HepG2 (cell line): ENCODE measurements at regions not wholly inside any gene's neighbourhood (a gene's known extent, or its start where the extent isn't known, plus 50 kb on each side); places are given as distances from the start of the nearest gene placed in this dataset.

Source experiments
- ATAC-seq: fragments of 200-7000 bp; cut with Tn5 transposase; 3 replicates; pipeline ENCODE4 v1.9.1; 2020; ENCODE audit warnings: mild to moderate bottlenecking, moderate library complexity
- BruUV-seq: library from RNA; stranded (reverse); fragments of 400-500 nt; replicated peaks from 2 replicates; lab custom pipeline; 2021; lab: Mats Ljungman, UMichigan
- CTCF ChIA-PET: fragments of 300-600 bp; formaldehyde crosslinking; extraction: SDS; loops from one replicate; lab custom pipeline; 2021; ENCODE audit warnings: low total read pairs, inconsistent platforms, low intra/inter-chr PET ratio; lab: Yijun Ruan, JAX
- POLR2A ChIA-PET: fragments of 350-600 bp; sonication (Branson Sonifier 250); formaldehyde crosslinking; loops from one replicate; lab custom pipeline; 2020; ENCODE audit warnings: antibody characterized with exemption, inconsistent platforms; lab: Yijun Ruan, JAX
- DNase-seq: peaks from one replicate; pipeline ENCODE4 v3.0.0-alpha.2; 2015; ENCODE audit warnings: low spot score
- FAIRE-seq: peaks from 3 replicates; lab custom pipeline; 2011; peaks lifted over from hg19 to GRCh38; lab: Jason Lieb, UNC
- H2AFZ ChIP-seq: one replicate; pipeline ENCODE4 v1.6.1; 2011; ENCODE audit warnings: low read length, inconsistent platforms
- H3K27ac ChIP-seq: fragments of 300-600 bp; 3 replicates; pipeline ENCODE4 v1.8.0; 2011; ENCODE audit warnings: mixed run types, mild to moderate bottlenecking, mixed read lengths, low read length, inconsistent platforms; ENCODE audit not compliant: insufficient read depth; ENCODE audit errors: extremely low read length
- H3K27me3 ChIP-seq, 2 experiments: fragments of 200-600 bp in 1 of 2; 2 replicates in 1 of 2; 3 replicates in 1 of 2; pipeline versions ENCODE4 v1.6.0 to v1.8.0; 2011; ENCODE audit warnings: low read length in 2 of 2, mild to moderate bottlenecking in 2 of 2, moderate library complexity in 2 of 2, inconsistent platforms in 1 of 2; ENCODE audit not compliant: insufficient read depth in 2 of 2, control insufficient read depth in 1 of 2
- H3K36me3 ChIP-seq, 2 experiments: fragments of 200-600 bp in 1 of 2; replicated peaks in 1 of 2; 2 replicates in 1 of 2; 3 replicates in 1 of 2; pipeline versions ENCODE4 v1.5.1 to v1.8.0; 2011; ENCODE audit warnings: low read length in 2 of 2, inconsistent platforms in 1 of 2; ENCODE audit not compliant: insufficient read depth in 2 of 2, control insufficient read depth in 1 of 2
- H3K4me1 ChIP-seq: 2 replicates; pipeline ENCODE4 v1.5.1; 2012; ENCODE audit warnings: low read length, inconsistent platforms; ENCODE audit not compliant: insufficient read depth
- H3K4me2 ChIP-seq: 2 replicates; pipeline ENCODE4 v1.6.0; 2011; ENCODE audit warnings: low read depth, low read length, inconsistent platforms
- H3K4me3 ChIP-seq, 3 experiments: fragments of 200-600 bp in 1 of 3; sonication (generic), shearing (Covaris generic) in 1 of 3; replicated peaks in 1 of 3; 2 replicates each; pipeline ENCODE4 v1.5.1; 2011 to 2016; ENCODE audit warnings: low read length in 3 of 3, inconsistent platforms in 2 of 3, low read depth in 2 of 3, mild to moderate bottlenecking in 2 of 3, control low read depth in 1 of 3, mixed read lengths in 1 of 3; ENCODE audit not compliant: insufficient read depth in 1 of 3
- H3K79me2 ChIP-seq: one replicate; pipeline ENCODE4 v1.6.1; 2011; ENCODE audit warnings: low read length, inconsistent platforms; ENCODE audit not compliant: insufficient read depth
- H3K9ac ChIP-seq: 2 replicates; pipeline ENCODE4 v1.6.0; 2011; ENCODE audit warnings: mild to moderate bottlenecking, low read depth, low read length, inconsistent platforms; ENCODE audit not compliant: insufficient read depth
- H3K9me3 ChIP-seq: 2 replicates; pipeline ENCODE4 v1.5.1; 2012; ENCODE audit warnings: mild to moderate bottlenecking, low read length
- H4K20me1 ChIP-seq: 2 replicates; pipeline ENCODE4 v1.6.0; 2011; ENCODE audit warnings: inconsistent platforms, mild to moderate bottlenecking, low read length, moderate library complexity; ENCODE audit not compliant: insufficient read depth
- CCDC6 ChIP-seq: sonication (generic); formaldehyde crosslinking; IDR thresholded peaks from 2 replicates; pipeline ENCODE4 v1.8.1; 2022; ENCODE audit warnings: mild to moderate bottlenecking, missing genetic modification reagents, moderate library complexity
- SP2 ChIP-seq: sonication (generic); formaldehyde crosslinking; IDR thresholded peaks from 2 replicates; pipeline ENCODE4 v1.5.1; 2020; ENCODE audit warnings: mild to moderate bottlenecking, missing genetic modification reagents
- TEAD2 ChIP-seq: sonication (generic); formaldehyde crosslinking; IDR thresholded peaks from 2 replicates; pipeline ENCODE4 v1.9.0; 2021; ENCODE audit warnings: missing genetic modification reagents
- TEAD3 ChIP-seq: optimal IDR thresholded peaks from 2 replicates; pipeline ENCODE3; 2016; ENCODE audit warnings: borderline replicate concordance
- ZMAT3 ChIP-seq: sonication (generic); formaldehyde crosslinking; conservative IDR thresholded peaks from 2 replicates; pipeline ENCODE4 v1.7.0; 2021; ENCODE audit warnings: missing genetic modification reagents
- ZNF296 ChIP-seq: sonication (generic); formaldehyde crosslinking; conservative IDR thresholded peaks from 2 replicates; pipeline ENCODE4 v1.5.0; 2020; ENCODE audit warnings: mild to moderate bottlenecking, missing genetic modification reagents
- ZNF570 ChIP-seq: sonication (generic); formaldehyde crosslinking; IDR thresholded peaks from 2 replicates; pipeline ENCODE4 v1.4.0; 2020; ENCODE audit warnings: mild to moderate bottlenecking, missing genetic modification reagents, borderline replicate concordance
- ZNF577 ChIP-seq: sonication (generic); formaldehyde crosslinking; IDR thresholded peaks from 2 replicates; pipeline ENCODE4 v1.4.0; 2020; ENCODE audit warnings: mild to moderate bottlenecking, low read depth, missing genetic modification reagents, borderline replicate concordance
- WGBS: methylation state at CpG from one replicate; pipeline ENCODE4 v1.1.6; 2017; ENCODE audit warnings: low lambda C conversion rate; 5-methylcytosine and 5-hydroxymethylcytosine counted together
- in situ Hi-C: cut with HindIII; loops from 2 replicates; pipeline ENCODE4 v1.10.0; 2017; ENCODE audit warnings: low pct_unique_long_range_greater_than_20kb; ENCODE audit not compliant: extremely low pct_ligation_motif_present
- intact Hi-C: fragments of 100-400 bp; cut with micrococcal nuclease; formaldehyde crosslinking; loops from one replicate; pipeline ENCODE4 v1.10.0; 2022; ENCODE audit not compliant: unreplicated experiment
- TF ChIP-seq, protein P1 (sequence below), 2 experiments: fragments of 450-650 bp in 1 of 2; sonication (generic) in 1 of 2; formaldehyde crosslinking; IDR thresholded peaks; 2 replicates each; pipeline versions ENCODE4 v1.5.0 to v1.8.0; 2020 to 2022; ENCODE audit warnings: mild to moderate bottlenecking in 1 of 2, missing genetic modification reagents in 1 of 2
- TF ChIP-seq, protein P2 (sequence below): sonication (generic); formaldehyde crosslinking; IDR thresholded peaks from 2 replicates; pipeline ENCODE4 v1.4.0; 2020; ENCODE audit warnings: missing genetic modification reagents

DNA sequence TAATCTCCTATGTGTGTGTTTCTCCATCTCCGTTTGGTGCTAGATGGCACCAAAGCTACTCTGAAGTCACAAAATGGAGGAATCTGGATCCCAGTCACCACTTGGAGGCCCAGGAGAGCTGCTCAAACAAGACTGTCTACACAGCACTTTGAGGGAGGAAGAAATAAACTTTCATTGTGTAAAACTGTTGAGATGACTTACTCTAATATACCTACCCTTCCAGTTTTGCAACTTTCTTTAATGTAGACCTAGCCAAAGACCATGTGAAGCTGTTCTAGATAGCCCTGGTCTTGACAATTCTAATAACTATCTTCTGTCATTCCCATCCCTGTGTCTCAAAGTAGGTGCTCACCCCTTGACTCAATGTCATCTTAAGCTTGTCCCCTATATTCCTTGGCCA, 52.8 kb upstream of the TAB3 start:
- WGBS, result 67% methylated on average over 1 of the region's 1 CpG
- FAIRE-seq, result no peak

More for the DNA sequence above, 52.8 kb upstream of the TAB3 start:
- TF ChIP-seq ZMAT3 (no peak), ZNF570 (CRISPR knock-in tag) (no peak), TEAD3 (CRISPR knock-in tag) (no peak), ZNF577 (CRISPR knock-in tag) (no peak), SP2 (CRISPR knock-in tag) (no peak), CCDC6 (CRISPR knock-in tag) (no peak), TEAD2 (no peak), ZNF296 (CRISPR knock-in tag) (no peak)
- TF ChIP-seq, protein P1, sequence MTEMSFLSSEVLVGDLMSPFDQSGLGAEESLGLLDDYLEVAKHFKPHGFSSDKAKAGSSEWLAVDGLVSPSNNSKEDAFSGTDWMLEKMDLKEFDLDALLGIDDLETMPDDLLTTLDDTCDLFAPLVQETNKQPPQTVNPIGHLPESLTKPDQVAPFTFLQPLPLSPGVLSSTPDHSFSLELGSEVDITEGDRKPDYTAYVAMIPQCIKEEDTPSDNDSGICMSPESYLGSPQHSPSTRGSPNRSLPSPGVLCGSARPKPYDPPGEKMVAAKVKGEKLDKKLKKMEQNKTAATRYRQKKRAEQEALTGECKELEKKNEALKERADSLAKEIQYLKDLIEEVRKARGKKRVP (CRISPR knock-in tag; IDR thresholded peaks at IDR 0.05), result no peak
- TF ChIP-seq, protein P2, sequence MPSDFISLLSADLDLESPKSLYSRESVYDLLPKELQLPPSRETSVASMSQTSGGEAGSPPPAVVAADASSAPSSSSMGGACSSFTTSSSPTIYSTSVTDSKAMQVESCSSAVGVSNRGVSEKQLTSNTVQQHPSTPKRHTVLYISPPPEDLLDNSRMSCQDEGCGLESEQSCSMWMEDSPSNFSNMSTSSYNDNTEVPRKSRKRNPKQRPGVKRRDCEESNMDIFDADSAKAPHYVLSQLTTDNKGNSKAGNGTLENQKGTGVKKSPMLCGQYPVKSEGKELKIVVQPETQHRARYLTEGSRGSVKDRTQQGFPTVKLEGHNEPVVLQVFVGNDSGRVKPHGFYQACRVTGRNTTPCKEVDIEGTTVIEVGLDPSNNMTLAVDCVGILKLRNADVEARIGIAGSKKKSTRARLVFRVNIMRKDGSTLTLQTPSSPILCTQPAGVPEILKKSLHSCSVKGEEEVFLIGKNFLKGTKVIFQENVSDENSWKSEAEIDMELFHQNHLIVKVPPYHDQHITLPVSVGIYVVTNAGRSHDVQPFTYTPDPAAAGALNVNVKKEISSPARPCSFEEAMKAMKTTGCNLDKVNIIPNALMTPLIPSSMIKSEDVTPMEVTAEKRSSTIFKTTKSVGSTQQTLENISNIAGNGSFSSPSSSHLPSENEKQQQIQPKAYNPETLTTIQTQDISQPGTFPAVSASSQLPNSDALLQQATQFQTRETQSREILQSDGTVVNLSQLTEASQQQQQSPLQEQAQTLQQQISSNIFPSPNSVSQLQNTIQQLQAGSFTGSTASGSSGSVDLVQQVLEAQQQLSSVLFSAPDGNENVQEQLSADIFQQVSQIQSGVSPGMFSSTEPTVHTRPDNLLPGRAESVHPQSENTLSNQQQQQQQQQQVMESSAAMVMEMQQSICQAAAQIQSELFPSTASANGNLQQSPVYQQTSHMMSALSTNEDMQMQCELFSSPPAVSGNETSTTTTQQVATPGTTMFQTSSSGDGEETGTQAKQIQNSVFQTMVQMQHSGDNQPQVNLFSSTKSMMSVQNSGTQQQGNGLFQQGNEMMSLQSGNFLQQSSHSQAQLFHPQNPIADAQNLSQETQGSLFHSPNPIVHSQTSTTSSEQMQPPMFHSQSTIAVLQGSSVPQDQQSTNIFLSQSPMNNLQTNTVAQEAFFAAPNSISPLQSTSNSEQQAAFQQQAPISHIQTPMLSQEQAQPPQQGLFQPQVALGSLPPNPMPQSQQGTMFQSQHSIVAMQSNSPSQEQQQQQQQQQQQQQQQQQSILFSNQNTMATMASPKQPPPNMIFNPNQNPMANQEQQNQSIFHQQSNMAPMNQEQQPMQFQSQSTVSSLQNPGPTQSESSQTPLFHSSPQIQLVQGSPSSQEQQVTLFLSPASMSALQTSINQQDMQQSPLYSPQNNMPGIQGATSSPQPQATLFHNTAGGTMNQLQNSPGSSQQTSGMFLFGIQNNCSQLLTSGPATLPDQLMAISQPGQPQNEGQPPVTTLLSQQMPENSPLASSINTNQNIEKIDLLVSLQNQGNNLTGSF (CRISPR knock-in tag), result no peak
- no peaks in the 10 kb centered on the region for H3K9me3 ChIP-seq
- ChIA-PET POLR2A (no interaction called here), CTCF (no interaction called here)
- BruUV-seq, result no TSS peak
- no peak overlapping the region for H3K4me3 ChIP-seq
- intact Hi-C loops, result no loop called here
- H3K4me1 ChIP-seq, result 0 out of 2 replicates have a peak, but pooled peaks cover 9% of the 10 kb centered on the region
- H3K79me2 ChIP-seq, result no peaks in the 10 kb centered on the region
- H2AFZ ChIP-seq, result no peak overlapping the region
- no peak overlapping the region for H3K9ac ChIP-seq
- ATAC-seq, result no peak
- in situ Hi-C loops, result loop anchor here (10.0 kb wide), 1 partner anchor 63 kb away; no protein-coding TSS in a partner anchor
- H3K36me3 ChIP-seq, result no peaks in the 10 kb centered on the region
- no peak for DNase-seq
- H3K4me2 ChIP-seq, result no peak overlapping the region
- H3K27me3 ChIP-seq, result no peaks in the 10 kb centered on the region
- H4K20me1 ChIP-seq, result no peaks in the 10 kb centered on the region
- no peak overlapping the region for H3K27ac ChIP-seq
